GM21737 (cell line): ENCODE measurements at regions not wholly inside any gene's neighbourhood (a gene's known extent, or its start where the extent isn't known, plus 50 kb on each side); places are given as distances from the start of the nearest gene placed in this dataset.

Experiments
- ATAC-seq: cut with Tn5 transposase; IDR thresholded peaks from one replicate; pipeline ENCODE4 v1.9.1; 2021; ENCODE audit warnings: mild to moderate bottlenecking, moderate library complexity; ENCODE audit not compliant: unreplicated experiment

GRCh38 chr14:98947911-98948595 is 323.9 kb downstream of the BCL11B start:
- ATAC-seq = no peak

- no peak for ATAC-seq
Measured at GRCh38 chr14:98949051-98949450, 322.9 kb downstream of the BCL11B start.

- no peak for ATAC-seq
Measured at GRCh38 chr14:98949481-98950135, 322.4 kb downstream of the BCL11B start.

GRCh38 chr14:98950353-98950895 is 321.6 kb downstream of the BCL11B start:
- ATAC-seq = no peak

GRCh38 chr14:98951031-98951430 is 321.0 kb downstream of the BCL11B start:
- ATAC-seq = no peak

GRCh38 chr14:98951521-98952152 is 320.4 kb downstream of the BCL11B start:
- ATAC-seq = no peak

- no peak for ATAC-seq
Measured at GRCh38 chr14:98952593-98953350, 319.2 kb downstream of the BCL11B start.

GRCh38 chr14:98953551-98954348 is 318.2 kb downstream of the BCL11B start:
- ATAC-seq = no peak

GRCh38 chr14:98954349-98955000 is 317.5 kb downstream of the BCL11B start:
- no peak for ATAC-seq

GRCh38 chr14:98955036-98955740 is 316.8 kb downstream of the BCL11B start:
- ATAC-seq = no peak

GRCh38 chr14:98955741-98956070 is 316.3 kb downstream of the BCL11B start:
- ATAC-seq = no peak

- ATAC-seq = no peak
Measured at GRCh38 chr14:98956181-98956580, 315.8 kb downstream of the BCL11B start.

- ATAC-seq = no peak
Measured at GRCh38 chr14:98956661-98957060, 315.3 kb downstream of the BCL11B start.

GRCh38 chr14:98957211-98958047 is 314.6 kb downstream of the BCL11B start:
- ATAC-seq = no peak

- no peak for ATAC-seq
Measured at GRCh38 chr14:98958048-98958631, 313.9 kb downstream of the BCL11B start.

- ATAC-seq = no peak
Measured at GRCh38 chr14:98958632-98959031, 313.4 kb downstream of the BCL11B start.

- ATAC-seq = no peak
Measured at GRCh38 chr14:98959410-98959809, 312.6 kb downstream of the BCL11B start.

- no peak for ATAC-seq
Measured at GRCh38 chr14:98959958-98960616, 311.9 kb downstream of the BCL11B start.
